HG02642 (cell line): ENCODE measurements at regions not wholly inside any gene's neighbourhood (a gene's known extent, or its start where the extent isn't known, plus 50 kb on each side); places are given as distances from the start of the nearest gene placed in this dataset.
"Not testable (repeated sequence)": the region's sequence is repeated elsewhere in the genome, so short reads cannot be mapped to it uniquely, and the experiment has no call there.

Experiments used
- ATAC-seq: cut with Tn5 transposase; IDR thresholded peaks from one replicate; pipeline ENCODE4 v1.9.1; 2021; ENCODE audit warnings: mild to moderate bottlenecking; ENCODE audit not compliant: unreplicated experiment, poor library complexity

DNA sequence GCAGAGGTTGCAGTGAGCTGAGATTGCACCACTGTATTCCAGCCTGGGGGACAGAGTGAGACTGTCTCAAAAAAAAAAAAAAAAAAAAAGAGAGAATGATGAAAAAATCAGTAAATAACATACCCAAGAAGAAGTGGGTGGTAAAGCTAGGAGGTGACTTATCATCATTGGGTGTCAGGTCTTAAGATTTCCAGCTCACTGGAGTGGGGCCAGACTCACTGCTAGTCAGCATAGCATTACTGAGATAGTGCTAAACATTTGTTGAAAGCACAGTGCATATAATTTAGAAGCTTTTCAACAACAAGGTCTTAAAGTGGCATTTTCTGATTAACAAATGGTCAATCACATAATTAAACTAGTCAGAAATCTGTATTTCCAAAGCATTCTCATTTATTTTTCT is 221.8 kb upstream of the GYPA start:
- no peak for ATAC-seq

GRCh38 chr4:144363890-144364289 is 223.4 kb upstream of the GYPA start:
- ATAC-seq, result no peak

GRCh38 chr4:144366425-144366824 is 225.9 kb upstream of the GYPA start:
- ATAC-seq, result no peak

DNA sequence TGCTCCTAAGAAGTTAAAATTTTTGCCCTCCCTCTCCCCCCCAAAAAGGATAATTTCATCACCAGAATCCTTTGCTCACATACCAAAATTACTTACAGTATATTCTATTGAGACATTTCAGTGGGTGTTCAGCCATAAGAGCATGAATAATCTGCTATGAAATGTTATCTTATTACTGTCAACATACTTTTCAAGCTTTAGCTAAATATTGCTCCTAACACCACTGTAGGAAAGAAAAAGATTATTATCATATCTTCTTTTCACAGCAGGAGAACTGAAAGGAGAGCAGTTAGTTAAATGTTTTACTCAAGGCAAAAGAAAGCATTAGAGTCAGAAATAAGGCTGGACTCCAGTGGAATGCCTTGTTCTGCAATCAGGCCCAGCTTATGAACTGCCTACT is 231.0 kb upstream of the GYPA start:
- ATAC-seq, result no peak

DNA sequence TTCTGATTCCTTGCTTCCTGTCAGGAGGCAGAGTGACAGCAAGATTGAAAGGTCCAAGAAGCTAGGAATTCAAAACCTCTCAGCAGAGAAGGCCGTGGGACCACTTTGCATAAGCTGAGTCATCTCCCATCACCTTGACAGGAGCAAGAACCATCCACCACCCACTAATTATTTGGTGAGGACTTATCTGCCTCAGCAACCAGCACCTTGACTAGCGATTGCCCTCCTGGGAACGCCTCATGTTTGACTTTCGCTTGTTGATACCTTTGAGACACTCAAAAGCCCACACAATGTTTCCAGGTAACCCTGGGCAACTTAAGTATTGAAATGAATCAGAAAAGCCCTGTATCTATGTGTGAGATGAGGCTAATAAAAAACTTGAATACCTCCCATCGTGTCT is 233.5 kb upstream of the GYPA start:
- peak; percentile 88 for ATAC-seq

- no peak for ATAC-seq
Measured at GRCh38 chr4:144376866-144377265, 236.3 kb upstream of the GYPA start.

- ATAC-seq, result no peak
Measured at GRCh38 chr4:144384408-144384807, 243.9 kb upstream of the GYPA start.

DNA sequence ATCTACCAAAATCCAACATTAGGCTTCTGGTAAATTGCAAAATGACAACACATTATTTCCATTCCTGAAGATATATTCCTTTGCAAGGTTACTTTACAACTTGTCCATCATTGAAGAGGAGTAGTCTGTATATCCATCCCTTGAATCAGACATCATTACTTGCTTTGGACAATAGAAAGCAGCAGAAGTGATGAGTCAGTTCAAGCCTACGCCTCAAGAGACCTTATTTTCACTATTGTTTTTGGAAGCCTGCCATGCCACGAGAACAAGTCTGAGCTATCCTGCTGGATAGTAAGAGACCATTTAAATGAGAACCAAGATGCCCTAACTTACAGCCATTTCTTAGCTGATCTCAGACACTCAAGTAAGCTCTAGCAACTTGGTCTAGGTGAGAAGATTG is 246.0 kb upstream of the HHIP start:
- peak; percentile 76 for ATAC-seq

DNA sequence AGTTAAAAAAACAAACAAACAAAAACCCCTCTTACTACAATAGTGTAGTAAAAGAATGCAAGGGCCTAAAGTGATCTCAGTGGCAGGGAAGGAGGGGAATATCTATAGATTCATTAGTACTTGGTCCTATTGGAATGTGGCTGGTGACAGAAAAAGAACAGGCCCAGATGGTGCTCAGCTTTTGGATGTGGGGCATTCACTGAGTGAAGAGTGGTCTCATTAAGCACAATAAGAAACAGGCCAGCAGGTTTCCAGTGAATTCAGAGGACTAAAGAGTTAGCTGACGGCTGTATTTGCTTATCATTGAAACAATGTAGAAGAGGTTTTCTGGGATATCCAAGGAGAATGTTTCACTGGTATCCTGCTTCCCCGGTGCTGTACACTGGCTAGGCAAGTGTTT is 243.8 kb upstream of the HHIP start:
- no peak for ATAC-seq

- no peak for ATAC-seq
Measured at GRCh38 chr4:144402999-144403398, 243.0 kb upstream of the HHIP start.

DNA sequence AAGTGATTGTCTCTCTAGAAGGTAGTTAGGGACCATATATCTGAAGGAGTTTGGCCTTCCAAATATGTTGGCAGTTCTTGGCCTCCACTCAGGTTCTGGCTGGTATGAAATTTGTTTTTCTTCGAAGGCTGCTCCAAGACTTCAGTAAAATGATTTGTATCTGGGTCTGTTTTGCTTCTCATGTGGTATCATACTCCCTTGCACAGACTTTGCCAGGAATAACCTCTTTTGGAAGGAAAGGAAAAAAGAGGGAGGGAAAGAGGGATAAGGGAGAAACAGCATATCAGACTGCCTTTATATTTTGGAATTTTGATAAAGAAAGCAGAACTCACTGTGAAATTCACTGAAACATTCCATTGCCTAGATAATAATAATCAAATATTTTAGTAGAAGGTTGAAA is 242.1 kb upstream of the HHIP start:
- ATAC-seq, result no peak

- ATAC-seq, result no peak
Measured at GRCh38 chr4:144409525-144409924, 236.4 kb upstream of the HHIP start.

- peak; percentile 47 for ATAC-seq
Measured at GRCh38 chr4:144410230-144410783, 235.6 kb upstream of the HHIP start.

- peak; percentile 60 for ATAC-seq
Measured at GRCh38 chr4:144411119-144411518, 234.8 kb upstream of the HHIP start.

GRCh38 chr4:144411700-144412099 is 234.3 kb upstream of the HHIP start:
- no peak for ATAC-seq

- no peak for ATAC-seq
Measured at GRCh38 chr4:144421056-144421455, 224.9 kb upstream of the HHIP start.

GRCh38 chr4:144421839-144422565 is 224.0 kb upstream of the HHIP start:
- no peak for ATAC-seq

DNA sequence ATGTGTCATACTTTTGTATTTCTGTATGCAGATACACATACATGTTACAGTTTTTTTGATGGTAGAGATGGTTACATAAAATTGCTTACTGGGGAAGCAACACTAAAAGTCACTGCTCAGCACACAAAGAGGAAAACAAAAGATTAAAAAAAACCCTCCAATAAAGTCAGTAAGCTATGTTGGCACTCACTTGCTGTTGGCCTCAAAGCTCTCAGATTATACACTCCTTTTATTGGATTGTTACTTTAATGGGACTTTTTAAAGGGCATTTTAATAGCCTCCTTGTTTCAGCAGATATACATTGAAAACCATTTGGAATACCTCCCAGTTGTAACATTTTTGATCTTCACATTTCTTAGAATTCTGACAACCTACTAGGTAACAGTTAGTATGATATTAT is 222.0 kb upstream of the HHIP start:
- ATAC-seq, result no peak

- ATAC-seq, result not testable (repeated sequence)
Measured at GRCh38 chr4:144426023-144426422, 219.9 kb upstream of the HHIP start.

DNA sequence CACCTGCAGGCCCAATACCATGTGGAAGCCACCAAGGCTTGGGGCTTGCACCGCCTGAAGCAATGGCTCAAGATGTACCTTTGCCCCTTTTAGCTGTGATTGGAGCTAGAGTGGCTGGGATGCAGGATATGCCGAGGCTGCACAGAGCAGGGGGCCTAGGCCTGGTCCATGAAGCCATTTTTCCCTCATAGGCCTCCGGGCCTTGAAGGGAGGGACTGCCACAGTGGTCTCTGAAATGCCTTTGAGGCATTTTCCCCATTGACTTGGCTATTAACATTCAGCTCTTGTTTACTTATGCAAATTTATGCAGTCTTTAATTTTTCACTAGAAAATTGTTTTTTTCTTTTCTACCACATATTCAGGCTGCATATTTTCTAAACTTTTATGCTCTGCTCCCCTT is 203.2 kb upstream of the HHIP start:
- no peak for ATAC-seq

GRCh38 chr4:144449611-144450010 is 196.3 kb upstream of the HHIP start:
- no peak for ATAC-seq

- no peak for ATAC-seq
Measured at GRCh38 chr4:144450526-144450925, 195.4 kb upstream of the HHIP start.
